Activated naive CD4-positive, alpha-beta T cell treated with anti-CD3 and anti-CD28 coated beads, Interleukin-2, amount 50 U/mL, for 72 hours (primary cell): ENCODE measurements at regions not wholly inside any gene's neighbourhood (a gene's known extent, or its start where the extent isn't known, plus 50 kb on each side); places are given as distances from the start of the nearest gene placed in this dataset.

Experiments
- ATAC-seq, 2 donors: fragments of 150-1000 bp; cut with Tn5 transposase; 2 replicates each; pipeline ENCODE4 v1.10.0; 2021; ENCODE audit warnings: mild to moderate bottlenecking in 2 of 2, moderate library complexity in 2 of 2
- DNase-seq, 2 donors: peaks; one replicate each; pipeline ENCODE4 v3.0.0; 2021 to 2022; ENCODE audit warnings: low spot score in 2 of 2
- H3K27ac Mint-ChIP-seq, 2 donors: one replicate each; pipeline ENCODE4 v1.8.0; 2022; ENCODE audit warnings: mild to moderate bottlenecking in 2 of 2, mixed read lengths in 2 of 2
- H3K36me3 Mint-ChIP-seq, 2 donors: one replicate each; pipeline ENCODE4 v1.8.0; 2022; ENCODE audit warnings: mixed read lengths in 2 of 2
- H3K9me3 Mint-ChIP-seq, 2 donors: one replicate each; pipeline ENCODE4 v1.8.0; 2022; ENCODE audit warnings: mixed read lengths in 2 of 2

DNA sequence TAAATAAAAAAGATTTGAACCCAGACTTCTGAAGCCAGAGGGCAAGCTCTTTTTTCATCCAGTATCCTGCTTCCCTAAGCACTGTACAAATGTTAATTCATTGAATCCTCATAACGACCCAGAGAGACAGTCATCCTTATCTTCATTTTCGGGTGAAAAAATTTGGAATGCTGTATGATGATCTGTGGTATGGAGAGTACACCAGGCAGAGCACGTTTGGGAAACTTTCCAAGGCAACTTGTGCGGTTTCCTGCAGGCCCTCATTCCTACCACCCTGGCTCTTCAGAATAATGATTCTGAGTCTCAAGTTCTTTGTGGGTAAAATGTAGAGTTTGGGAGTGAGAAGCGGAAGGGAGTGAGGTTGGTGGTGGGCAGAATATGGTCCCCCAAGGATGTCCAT is 177.9 kb upstream of the CADM1 start:
- DNase-seq (no peak), ATAC-seq (no peak)
- H3K36me3 Mint-ChIP-seq = peaks cover 0 to 23% of the 10 kb centered on the region in 2 donors
- no peak overlapping the region for H3K27ac Mint-ChIP-seq
- H3K9me3 Mint-ChIP-seq = peaks cover 24 to 31% of the 10 kb centered on the region in 2 donors

DNA sequence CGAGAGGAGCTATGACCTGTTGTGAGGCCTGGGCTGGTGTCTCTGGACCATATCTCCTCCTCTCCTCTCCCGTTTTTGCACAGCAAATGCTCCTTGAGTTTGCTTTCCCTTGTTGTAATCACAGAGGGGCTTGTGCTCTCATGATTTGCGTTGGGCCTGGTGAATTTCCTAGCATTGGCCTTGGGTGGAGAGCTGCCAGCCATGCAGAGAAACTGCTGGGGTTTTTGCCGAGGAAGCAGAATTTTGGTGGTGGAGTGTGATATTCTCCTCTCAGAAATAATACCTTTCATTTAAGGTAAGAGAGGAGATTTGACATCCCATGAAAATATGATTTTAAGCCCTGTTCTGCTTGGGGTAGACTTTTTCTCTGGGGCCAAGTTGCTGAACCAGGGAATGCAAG is 175.7 kb upstream of the CADM1 start:
- Mint-ChIP-seq H3K36me3 (peaks cover 0 to 18% of the 10 kb centered on the region in 2 donors), H3K9me3 (peaks cover 12 to 20% of the 10 kb centered on the region in 2 donors), H3K27ac (no peak overlapping the region)
- ATAC-seq = no peak
- DNase-seq = no peak

DNA sequence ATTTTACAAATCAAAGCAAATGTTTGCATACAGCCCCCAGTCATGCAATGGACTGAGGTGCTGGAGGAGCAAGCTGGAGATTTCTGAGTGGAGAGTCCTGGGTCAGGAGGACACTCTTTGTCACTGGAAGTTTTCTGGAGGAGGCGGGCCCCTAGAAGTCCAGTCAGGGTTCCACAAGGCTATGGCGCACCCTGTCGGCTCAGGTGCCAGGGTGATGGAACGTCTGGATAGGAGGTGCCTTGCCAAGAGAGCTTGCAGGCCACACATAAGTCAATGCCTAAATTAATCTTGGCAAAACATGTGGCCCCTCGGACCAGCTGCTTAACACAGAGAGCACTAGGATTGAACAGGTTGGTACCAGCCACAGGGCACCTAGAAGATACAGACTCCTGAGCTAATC is 174.7 kb upstream of the CADM1 start:
- no peak for DNase-seq
- peaks cover 0 to 14% of the 10 kb centered on the region in 2 donors for H3K36me3 Mint-ChIP-seq
- ATAC-seq = no peak
- no peak overlapping the region for H3K27ac Mint-ChIP-seq
- H3K9me3 Mint-ChIP-seq = peaks cover 6 to 16% of the 10 kb centered on the region in 2 donors

DNA sequence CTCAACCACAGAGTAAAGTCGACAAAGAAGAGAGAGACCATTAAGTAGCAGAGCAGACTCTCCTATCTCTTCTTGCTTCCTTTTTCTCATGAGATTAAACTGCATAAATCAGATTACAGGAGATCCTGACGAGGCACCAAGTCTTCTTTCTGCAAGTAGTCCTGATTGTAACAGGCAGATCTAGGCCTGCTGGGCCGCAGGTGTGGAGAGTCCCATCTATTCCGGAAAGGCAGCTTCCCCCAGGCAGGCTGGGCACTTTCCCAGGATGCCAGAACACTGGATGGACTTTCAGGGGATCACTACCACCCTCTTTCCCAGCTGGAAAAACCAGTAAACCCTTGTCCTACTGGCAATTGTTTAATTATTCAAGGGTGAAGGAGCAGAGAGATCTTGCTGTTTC is 173.0 kb upstream of the CADM1 start:
- Mint-ChIP-seq H3K9me3 (peaks cover 0 to 4% of the 10 kb centered on the region in 2 donors), H3K27ac (no peak overlapping the region), H3K36me3 (peaks cover 0 to under 1% of the 10 kb centered on the region in 2 donors)
- DNase-seq (no peak), ATAC-seq (no peak)

DNA sequence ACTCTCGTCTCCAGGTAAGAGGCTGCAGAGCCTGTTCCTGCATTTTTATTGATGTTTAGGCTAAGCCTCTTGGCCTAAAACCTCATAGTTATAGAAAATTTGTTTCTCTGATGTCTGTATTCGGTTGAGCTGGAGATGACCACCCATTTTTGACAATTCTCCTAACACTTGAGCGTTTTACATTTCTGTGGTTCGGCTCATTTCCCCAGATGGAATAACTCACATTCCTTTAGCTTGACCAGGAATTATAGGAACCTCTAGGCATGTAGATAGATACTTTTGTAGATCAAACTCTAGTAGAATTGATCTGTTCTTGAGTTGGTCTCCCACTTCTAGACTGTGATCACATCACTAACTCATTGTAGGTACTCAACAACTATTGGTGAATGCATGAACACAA is 172.6 kb upstream of the CADM1 start:
- ATAC-seq (no peak), DNase-seq (no peak)
- H3K27ac Mint-ChIP-seq = no peak overlapping the region
- peaks cover 0 to 4% of the 10 kb centered on the region in 2 donors for H3K9me3 Mint-ChIP-seq
- H3K36me3 Mint-ChIP-seq = no peaks in the 10 kb centered on the region

DNA sequence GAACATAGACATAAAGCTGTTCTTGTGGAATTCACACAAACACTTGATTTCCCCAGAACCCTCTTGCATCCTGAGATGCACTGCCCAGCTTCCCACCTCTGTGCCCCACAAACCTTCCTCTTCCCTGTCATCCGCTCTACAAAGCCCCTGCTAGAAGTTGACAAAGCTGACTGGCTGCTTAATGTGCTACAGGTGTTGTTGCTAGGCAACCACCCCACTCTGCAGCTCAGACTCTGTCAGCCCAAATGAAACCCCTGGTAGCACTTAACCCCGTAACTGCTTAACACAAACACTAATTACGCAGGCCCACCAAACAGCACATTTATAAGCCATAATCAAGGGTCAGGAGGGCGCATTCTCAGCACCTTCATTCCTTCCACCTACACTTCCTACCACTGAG is 172.0 kb upstream of the CADM1 start:
- ATAC-seq (no peak), DNase-seq (no peak)
- no peaks in the 10 kb centered on the region for H3K36me3 Mint-ChIP-seq
- H3K9me3 Mint-ChIP-seq = peaks cover 0 to 4% of the 10 kb centered on the region in 2 donors
- no peak overlapping the region for H3K27ac Mint-ChIP-seq

DNA sequence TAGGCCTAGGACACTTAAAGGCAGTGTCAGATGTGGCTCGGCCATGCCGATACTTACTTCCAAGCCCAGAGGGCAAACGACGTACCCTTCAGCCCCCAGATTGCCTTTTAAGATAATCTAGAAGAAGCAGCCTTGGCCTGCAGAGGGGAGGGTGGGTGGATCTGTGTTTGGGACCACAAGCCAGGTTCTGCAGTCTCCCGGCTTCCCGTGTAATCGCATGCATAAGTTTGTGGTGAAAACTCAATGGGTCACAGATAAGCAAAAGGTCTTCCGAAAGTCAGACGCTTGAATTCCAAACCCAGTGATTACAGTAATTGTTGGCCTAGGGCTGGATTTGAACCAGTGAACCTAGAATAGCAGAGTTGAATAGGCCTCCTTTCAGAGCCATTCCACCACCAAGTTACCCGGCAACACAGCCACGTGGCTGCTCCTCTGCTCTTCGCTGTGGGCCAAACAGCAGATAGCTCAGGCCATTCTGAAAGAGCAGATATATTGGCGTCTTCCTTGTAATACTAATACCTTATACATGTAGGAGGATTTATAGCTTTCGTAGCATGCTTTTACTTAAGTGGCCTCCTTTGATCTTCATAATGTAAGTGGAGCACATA is 170.8 kb upstream of the CADM1 start:
- H3K9me3 Mint-ChIP-seq = peaks cover 0 to 4% of the 10 kb centered on the region in 2 donors
- H3K36me3 Mint-ChIP-seq = no peaks in the 10 kb centered on the region
- no peak overlapping the region for H3K27ac Mint-ChIP-seq
- DNase-seq (no peak), ATAC-seq (no peak)

DNA sequence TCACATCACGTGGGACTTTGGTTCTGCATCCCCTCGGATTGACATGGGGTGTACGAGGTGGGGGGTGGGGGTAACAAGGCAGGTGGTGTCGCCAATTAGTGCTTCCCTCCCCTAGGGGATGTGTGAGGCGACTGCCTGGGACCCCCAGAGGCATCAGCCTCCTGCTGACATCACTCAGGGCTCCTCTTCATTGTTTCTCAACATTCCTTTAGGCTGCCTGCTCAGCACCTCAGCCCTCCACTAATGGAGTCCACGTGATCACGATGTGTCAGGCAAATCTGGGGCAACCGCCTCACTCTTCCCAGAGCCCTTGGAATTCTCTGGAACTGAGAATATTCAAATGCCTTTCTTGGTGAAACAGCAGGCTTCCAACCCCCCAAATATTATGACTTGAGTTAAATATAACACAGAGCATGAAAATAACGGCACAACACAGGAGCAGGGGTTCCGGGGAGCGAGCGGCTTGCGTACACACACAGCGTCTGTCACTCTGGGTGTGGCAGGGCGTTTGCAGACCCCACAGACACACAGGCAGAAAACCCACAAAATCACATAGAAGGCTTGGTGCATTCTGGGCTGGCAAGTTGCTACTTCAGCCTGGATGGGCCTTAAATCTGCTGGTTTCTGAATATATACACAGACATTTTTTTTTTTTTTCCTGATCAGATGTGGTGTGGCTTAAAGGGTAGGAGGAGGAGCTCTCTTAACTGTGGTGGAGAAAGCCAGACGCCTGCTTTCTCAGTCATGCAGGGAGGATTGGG is 170.1 kb upstream of the CADM1 start:
- no peak for DNase-seq
- H3K36me3 Mint-ChIP-seq = no peaks in the 10 kb centered on the region
- H3K27ac Mint-ChIP-seq = no peak overlapping the region
- H3K9me3 Mint-ChIP-seq = peaks cover 0 to 4% of the 10 kb centered on the region in 2 donors
- no peak for ATAC-seq

DNA sequence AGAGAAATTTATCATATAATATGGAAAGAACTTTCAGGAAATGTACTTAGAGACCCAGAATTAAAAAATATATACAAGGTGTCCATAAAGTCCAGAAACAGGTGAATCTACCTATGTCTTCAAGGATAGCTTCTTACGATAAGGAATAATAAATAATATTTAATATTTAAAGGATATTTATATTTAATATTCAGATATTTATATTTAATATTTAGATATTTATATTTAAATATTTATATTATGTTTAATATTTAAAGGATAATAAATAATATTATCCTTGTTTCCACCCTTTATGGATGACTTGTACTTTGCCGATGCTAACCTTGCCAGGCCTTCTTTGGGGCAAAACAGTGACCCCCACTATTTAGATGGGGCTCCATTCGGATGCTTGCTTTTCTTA is 169.5 kb upstream of the CADM1 start:
- DNase-seq (no peak), ATAC-seq (no peak)
- H3K9me3 Mint-ChIP-seq = peaks cover 0 to 4% of the 10 kb centered on the region in 2 donors
- H3K27ac Mint-ChIP-seq = no peak overlapping the region
- no peaks in the 10 kb centered on the region for H3K36me3 Mint-ChIP-seq

DNA sequence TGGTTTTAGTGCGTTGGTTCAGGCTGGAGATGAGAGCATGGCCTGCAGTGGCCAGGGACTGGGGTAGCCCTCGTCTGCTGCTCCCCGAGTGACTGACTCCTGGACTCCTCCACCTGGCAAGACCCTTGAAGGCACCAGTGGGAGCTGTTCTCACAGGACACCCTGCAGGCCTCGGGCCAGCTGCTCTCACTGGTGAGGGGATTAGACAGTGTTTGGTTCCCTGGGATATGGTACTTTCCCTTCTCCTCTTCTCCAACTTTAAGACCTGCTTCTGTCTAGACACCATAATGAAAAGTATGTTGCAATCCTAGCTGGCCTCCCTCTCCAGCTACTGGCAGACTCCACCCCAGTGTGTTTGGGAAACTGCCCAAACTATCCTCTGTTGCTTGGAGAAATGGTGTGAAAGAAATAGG is 168.8 kb upstream of the CADM1 start:
- peaks cover 0 to 4% of the 10 kb centered on the region in 2 donors for H3K9me3 Mint-ChIP-seq
- no peak for DNase-seq

DNA sequence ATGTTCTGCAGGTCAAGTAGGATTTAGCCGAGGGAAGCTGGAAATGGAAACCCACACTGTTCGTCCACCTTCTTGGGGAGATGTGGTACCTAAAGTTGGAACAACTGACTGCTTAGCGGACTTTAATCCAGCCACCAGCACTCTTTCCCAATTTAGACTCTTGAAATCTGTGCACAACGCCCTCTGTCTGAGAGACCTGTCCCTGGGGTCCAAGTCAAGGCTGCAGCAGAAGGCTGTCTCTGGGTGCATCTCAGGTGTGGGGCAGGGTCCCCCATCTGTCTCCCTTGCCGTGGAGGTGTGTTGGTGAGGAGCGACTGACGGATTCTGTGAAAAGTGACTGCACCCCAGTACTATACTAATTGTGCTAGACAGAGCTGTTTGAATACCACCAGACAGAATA is 168.2 kb upstream of the CADM1 start:
- H3K36me3 Mint-ChIP-seq = no peaks in the 10 kb centered on the region
- no peak overlapping the region for H3K27ac Mint-ChIP-seq
- ATAC-seq = no peak
- DNase-seq = no peak
- H3K9me3 Mint-ChIP-seq = no peaks in the 10 kb centered on the region

More for the DNA sequence above, 168.8 kb upstream of the CADM1 start:
- H3K27ac Mint-ChIP-seq = no peak overlapping the region
- no peak for ATAC-seq
- H3K36me3 Mint-ChIP-seq = no peaks in the 10 kb centered on the region

DNA sequence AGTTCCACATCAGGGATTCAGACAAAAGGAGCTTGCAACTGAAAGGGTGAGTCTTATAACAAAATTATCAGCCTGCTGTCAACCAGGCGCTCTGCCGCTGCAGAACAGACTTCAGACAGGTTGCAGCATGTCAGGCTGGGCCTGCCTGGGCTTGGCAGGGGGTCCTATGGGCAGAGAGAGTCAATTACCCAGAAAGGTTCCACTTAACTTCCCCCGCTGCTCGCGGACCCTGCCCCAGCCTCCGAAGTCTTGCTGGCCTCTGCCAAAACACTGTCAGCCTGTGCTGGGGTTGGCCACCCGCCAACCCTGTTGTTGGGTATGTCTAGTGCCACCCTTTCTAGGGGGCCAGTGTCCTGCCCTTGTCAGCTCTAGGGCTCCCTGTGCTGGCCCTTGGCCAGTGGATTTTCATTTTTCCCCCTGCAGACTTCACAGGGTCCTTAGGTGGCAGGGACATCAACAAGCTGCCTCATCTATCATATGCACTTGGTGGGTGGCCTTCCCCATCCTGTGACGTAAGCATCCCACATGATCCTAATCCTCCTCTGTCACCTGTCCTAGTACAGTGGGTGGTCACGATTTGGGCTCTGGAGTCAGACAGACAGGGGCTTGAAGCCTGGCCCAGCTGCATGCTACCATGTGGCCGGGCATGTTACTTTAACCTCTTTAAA is 166.5 kb upstream of the CADM1 start:
- Mint-ChIP-seq H3K9me3 (no peaks in the 10 kb centered on the region), H3K27ac (no peak overlapping the region), H3K36me3 (no peaks in the 10 kb centered on the region)
- no peak for DNase-seq
- ATAC-seq = no peak

DNA sequence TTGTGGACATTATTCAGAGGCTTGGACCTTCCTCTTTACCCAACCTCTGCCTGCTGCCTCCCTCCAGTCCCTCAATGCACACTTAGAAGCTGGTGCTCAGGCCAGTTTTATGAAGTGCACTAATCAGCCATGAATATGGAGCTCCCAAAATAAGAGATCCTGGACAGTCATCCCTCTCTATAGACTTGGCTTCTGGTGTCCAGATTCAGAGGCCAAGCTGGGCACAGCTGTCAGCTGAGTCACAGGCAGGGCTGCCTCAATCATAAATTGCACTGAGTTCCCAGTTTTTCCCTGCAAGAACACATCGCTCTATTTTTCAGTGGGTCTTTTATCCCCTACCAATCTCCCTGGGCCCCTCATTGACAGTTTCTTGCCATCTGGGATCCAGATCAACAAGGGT is 161.7 kb upstream of the CADM1 start:
- DNase-seq (no peak), ATAC-seq (no peak)
- Mint-ChIP-seq H3K36me3 (no peaks in the 10 kb centered on the region), H3K27ac (no peak overlapping the region), H3K9me3 (peaks cover 0 to 7% of the 10 kb centered on the region in 2 donors)

DNA sequence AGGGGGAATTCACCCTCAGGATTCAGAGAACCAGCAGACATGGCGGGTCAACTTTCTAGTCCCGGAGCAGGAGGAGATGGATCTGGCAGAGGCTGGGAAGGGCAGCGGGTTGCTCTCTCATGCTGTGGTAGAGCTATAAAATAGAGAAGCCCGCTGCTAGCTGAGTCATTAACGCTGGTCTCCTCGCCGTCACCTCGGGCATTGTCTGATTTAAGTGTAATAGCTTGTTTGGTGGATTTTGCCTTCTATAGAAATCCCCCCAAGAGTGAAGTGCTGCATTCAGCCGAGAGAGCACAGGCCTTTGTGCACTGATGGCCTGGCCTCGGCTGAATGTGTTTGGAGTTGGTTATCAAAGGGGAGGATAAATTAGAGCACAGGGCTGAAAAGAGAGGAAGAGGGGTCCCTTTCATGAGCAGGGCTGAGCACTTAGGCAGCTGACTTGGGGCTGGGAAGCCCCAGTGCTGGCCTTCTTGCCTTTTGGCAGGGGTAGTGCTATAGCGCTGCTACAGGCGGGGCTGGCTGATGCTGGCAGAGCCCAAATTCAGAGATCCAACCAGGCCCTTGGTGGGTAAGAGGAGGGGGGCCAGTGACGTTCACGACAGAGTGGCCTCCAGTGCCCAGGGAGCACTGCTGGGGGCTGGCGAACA is 161.1 kb upstream of the CADM1 start:
- Mint-ChIP-seq H3K27ac (no peak overlapping the region), H3K36me3 (peaks cover 0 to 4% of the 10 kb centered on the region in 2 donors), H3K9me3 (peaks cover 0 to 7% of the 10 kb centered on the region in 2 donors)
- no peak for ATAC-seq
- no peak for DNase-seq

DNA sequence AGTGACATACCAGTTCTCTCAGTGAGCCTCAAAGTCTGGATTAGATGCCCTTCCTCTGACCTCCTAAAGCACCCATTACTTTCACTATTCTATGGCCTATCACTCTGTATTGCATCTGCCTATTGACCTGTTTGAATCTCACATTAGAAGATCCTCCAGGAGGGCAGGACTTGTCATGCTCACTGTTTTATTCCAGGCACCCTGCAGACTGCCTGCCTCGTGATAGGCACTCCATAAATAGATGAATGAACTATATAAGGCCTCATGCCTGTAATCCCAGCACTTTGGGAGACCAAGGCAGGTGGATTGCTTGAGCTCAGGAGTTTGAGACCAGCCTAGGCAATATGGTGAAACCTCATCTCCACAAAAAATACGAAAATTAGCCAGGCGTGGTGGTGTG is 160.1 kb upstream of the CADM1 start:
- Mint-ChIP-seq H3K9me3 (peaks cover 0 to 7% of the 10 kb centered on the region in 2 donors), H3K36me3 (peaks cover 0 to 4% of the 10 kb centered on the region in 2 donors), H3K27ac (no peak overlapping the region)
- DNase-seq (no peak), ATAC-seq (no peak)

DNA sequence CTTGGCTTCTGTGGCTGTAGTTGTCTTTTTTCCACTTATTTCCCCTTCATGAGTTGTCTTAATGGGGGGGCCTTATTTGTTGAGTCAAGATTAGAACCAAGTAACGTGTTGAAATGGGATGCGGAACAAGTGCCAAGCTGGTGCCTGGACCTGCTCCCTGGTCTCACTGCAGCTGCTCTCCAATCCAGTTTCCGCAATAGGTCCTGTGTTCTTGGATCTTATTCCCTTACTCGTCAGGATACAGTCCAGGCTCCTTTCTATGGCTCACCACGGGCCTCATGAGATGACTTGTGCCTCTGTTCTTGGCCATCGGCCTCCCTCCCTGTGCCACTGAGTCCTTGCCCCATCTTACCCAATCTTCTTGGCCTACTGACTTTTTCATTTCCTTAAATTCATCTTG is 159.6 kb upstream of the CADM1 start:
- Mint-ChIP-seq H3K9me3 (peaks cover 0 to 7% of the 10 kb centered on the region in 2 donors), H3K27ac (no peak overlapping the region), H3K36me3 (peaks cover 2 to 4% of the 10 kb centered on the region in 2 donors)
- ATAC-seq (no peak), DNase-seq (no peak)
